ENCODE measurements at regions not wholly inside any gene's neighbourhood (a gene's known extent, or its start where the extent isn't known, plus 50 kb on each side); places are given as distances from the start of the nearest gene placed in this dataset.
A peak's percentile ranks its signal among the peaks of the same experiment; 100 is the strongest.
"Not testable (repeated sequence)": the region's sequence is repeated elsewhere in the genome, so short reads cannot be mapped to it uniquely, and the experiment has no call there.

- DNase-seq (ENCODE audit: low spot score) = peak; percentile 90
These were observed 69.4 kb upstream of the EVL start for GRCh38 chr14:99995700-99996356.

GRCh38 chr14:99996951-99997571, 68.2 kb upstream of the EVL start:
- no peak for DNase-seq (ENCODE audit: low spot score)

GRCh38 chr14:100000398-100000797, 64.8 kb upstream of the EVL start:
- not testable (repeated sequence) for DNase-seq (ENCODE audit: low spot score)

- DNase-seq (ENCODE audit: low spot score) = peak; percentile 9
These were observed 60.8 kb upstream of the EVL start for GRCh38 chr14:100004392-100004791.

- no peak for DNase-seq (ENCODE audit: low spot score)
These were observed 58.0 kb upstream of the EVL start for GRCh38 chr14:100007254-100007653.

- DNase-seq (ENCODE audit: low spot score) = not testable (repeated sequence)
These were observed 55.4 kb upstream of the EVL start for GRCh38 chr14:100009802-100010201.

GRCh38 chr14:100010679-100011078, 54.5 kb upstream of the EVL start:
- DNase-seq (ENCODE audit: low spot score) = no peak

GRCh38 chr14:100011628-100012325, 53.4 kb upstream of the EVL start:
- DNase-seq (ENCODE audit: low spot score) = no peak

GRCh38 chr14:100012478-100013327, 52.5 kb upstream of the EVL start:
- no peak for DNase-seq (ENCODE audit: low spot score)

- DNase-seq (ENCODE audit: low spot score) = peak; percentile 26
These were observed 50.0 kb upstream of the EVL start for GRCh38 chr14:100015251-100015655.

All from NAMALWA (cell line).